Aorta (tissue), 5 donors: ENCODE measurements at regions not wholly inside any gene's neighbourhood (a gene's known extent, or its start where the extent isn't known, plus 50 kb on each side); places are given as distances from the start of the nearest gene placed in this dataset.

ENCODE experiments used
- ATAC-seq: fragments of 200-7000 bp; cut with Tn5 transposase; one replicate; pipeline ENCODE4 v1.9.1; 2022; ENCODE audit warnings: moderate library complexity; ENCODE audit not compliant: low FRiP score
- DNase-seq, 2 donors: peaks; one replicate each; pipeline ENCODE4 v3.0.0-alpha.2; 2020
- H3K27ac ChIP-seq, 2 donors: one replicate each; pipeline ENCODE4 v1.5.1; 2013; ENCODE audit warnings: low read length in 2 of 2, mild to moderate bottlenecking in 2 of 2, moderate library complexity in 2 of 2, control low read depth in 1 of 2, inconsistent platforms in 1 of 2, low read depth in 1 of 2
- H3K27me3 ChIP-seq, 2 donors: one replicate each; pipeline ENCODE4 v1.6.1; 2013; ENCODE audit warnings: control low read depth in 1 of 2, low read length in 1 of 2, mild to moderate bottlenecking in 1 of 2, moderate library complexity in 1 of 2; ENCODE audit not compliant: insufficient read depth in 2 of 2, control insufficient read depth in 1 of 2
- H3K36me3 ChIP-seq, 2 donors: one replicate each; pipeline ENCODE4 v1.6.1; 2013; ENCODE audit warnings: control low read depth in 1 of 2, low read length in 1 of 2, mild to moderate bottlenecking in 1 of 2; ENCODE audit not compliant: insufficient read depth in 2 of 2, control insufficient read depth in 1 of 2
- H3K4me1 ChIP-seq, 2 donors: one replicate each; pipeline ENCODE4 v1.6.1; 2013; ENCODE audit warnings: low read length in 2 of 2, control low read depth in 1 of 2, mild to moderate bottlenecking in 1 of 2, moderate library complexity in 1 of 2; ENCODE audit not compliant: insufficient read depth in 2 of 2, control insufficient read depth in 1 of 2
- H3K4me3 ChIP-seq, 2 donors: one replicate each; pipeline ENCODE4 v1.5.1; 2013; ENCODE audit warnings: low read length in 2 of 2, control low read depth in 1 of 2, mild to moderate bottlenecking in 1 of 2
- H3K9me3 ChIP-seq: one replicate; pipeline ENCODE4 v1.6.1; 2013; ENCODE audit warnings: mild to moderate bottlenecking, low read length; ENCODE audit not compliant: control insufficient read depth
- WGBS, 2 donors: extraction: QIAGEN DNeasy Blood & Tissue Kit; methylation state at CpG; one replicate each; pipeline ENCODE4 v1.1.7; 2013; 5-methylcytosine and 5-hydroxymethylcytosine counted together
- intact Hi-C, 2 donors: fragments of 100-400 bp; cut with DNase I; formaldehyde crosslinking; loops; one replicate each; pipeline versions ENCODE4 v1.14.2 to v1.15.0; 2022
- donor health status: healthy with polysubstance abuse.
- donor health status: Bipolar disorder and iron deficiency.
- donor health status: DM: no; HTN: no; CAD: no.
- donor health status: DM: no; HTN: no; CAD: no.
- donor health status: DM: yes; HTN: yes; CAD: no.

- DNase-seq (no peak), ATAC-seq (peak; percentile 49)
- Histone ChIP-seq H3K4me3 (no peak overlapping the region), H3K27me3 (no peaks in the 10 kb centered on the region), H3K4me1 (peaks cover 0 to 9% of the 10 kb centered on the region in 2 donors), H3K27ac (peak overlapping the region; percentile 19 to 77), H3K36me3 (no peaks in the 10 kb centered on the region), H3K9me3 (peaks cover 2% of the 10 kb centered on the region)
- WGBS, 2 donors, result 57 to 73% methylated on average over 5 of the region's 5 CpGs
- intact Hi-C loops, result no loop called here
Observed at GRCh38 chr13:40452038-40452666, 214.3 kb downstream of the FOXO1 start.

- peak; percentile 6 for ATAC-seq
- intact Hi-C loops, result no loop called here
- WGBS, 2 donors, result 9 to 11% methylated on average over 3 of the region's 3 CpGs
- no peaks in the 10 kb centered on the region for H3K36me3 ChIP-seq
- no peak for DNase-seq
- H3K9me3 ChIP-seq, result peaks cover 2% of the 10 kb centered on the region
- H3K4me1 ChIP-seq, result peaks cover 0 to 9% of the 10 kb centered on the region in 2 donors
- H3K27me3 ChIP-seq, result no peaks in the 10 kb centered on the region
- no peak overlapping the region for H3K4me3 ChIP-seq
- H3K27ac ChIP-seq, result peak overlapping the region in 1 of 2 donors; percentile 37
Observed at GRCh38 chr13:40452741-40453334, 213.6 kb downstream of the FOXO1 start.

- ATAC-seq (no peak), DNase-seq (no peak)
- intact Hi-C loops, result no loop called here
- WGBS, 2 donors, result 53 to 54% methylated on average over 6 of the region's 6 CpGs
- peak overlapping the region in 1 of 2 donors; percentile 37 for H3K27ac ChIP-seq
- no peak overlapping the region for H3K4me3 ChIP-seq
- no peaks in the 10 kb centered on the region for H3K36me3 ChIP-seq
- H3K9me3 ChIP-seq, result peaks cover 2% of the 10 kb centered on the region
- H3K4me1 ChIP-seq, result peaks cover 0 to 9% of the 10 kb centered on the region in 2 donors
- H3K27me3 ChIP-seq, result no peaks in the 10 kb centered on the region
Observed at GRCh38 chr13:40453351-40454021, 213.0 kb downstream of the FOXO1 start.

- H3K36me3 ChIP-seq, result no peaks in the 10 kb centered on the region
- no peak overlapping the region for H3K4me3 ChIP-seq
- DNase-seq (no peak), ATAC-seq (no peak)
- H3K27ac ChIP-seq, result no peak overlapping the region
- 55 to 61% methylated on average over 3 of the region's 3 CpGs for WGBS, 2 donors
- peaks cover 0 to 9% of the 10 kb centered on the region in 2 donors for H3K4me1 ChIP-seq
- no peaks in the 10 kb centered on the region for H3K9me3 ChIP-seq
- intact Hi-C loops, result no loop called here
- no peaks in the 10 kb centered on the region for H3K27me3 ChIP-seq
Observed at GRCh38 chr13:40456397-40456953, 210.0 kb downstream of the FOXO1 start.

- Histone ChIP-seq H3K27ac (no peak overlapping the region), H3K9me3 (no peaks in the 10 kb centered on the region), H3K4me3 (no peak overlapping the region), H3K4me1 (peaks cover 0 to 9% of the 10 kb centered on the region in 2 donors), H3K27me3 (no peaks in the 10 kb centered on the region), H3K36me3 (no peaks in the 10 kb centered on the region)
- DNase-seq (no peak), ATAC-seq (no peak)
- intact Hi-C loops, result no loop called here
- 76 to 77% methylated on average over 8 of the region's 8 CpGs for WGBS, 2 donors
Observed at GRCh38 chr13:40456979-40457553, 209.4 kb downstream of the FOXO1 start.

GRCh38 chr13:40457929-40458719 is 208.3 kb downstream of the FOXO1 start:
- Histone ChIP-seq H3K4me3 (no peak overlapping the region), H3K27me3 (no peaks in the 10 kb centered on the region), H3K4me1 (peaks cover 0 to 2% of the 10 kb centered on the region in 2 donors), H3K36me3 (no peaks in the 10 kb centered on the region), H3K9me3 (no peaks in the 10 kb centered on the region), H3K27ac (no peak overlapping the region)
- ATAC-seq, result no peak
- no peak for DNase-seq
- intact Hi-C loops, result no loop called here
- 54 to 66% methylated on average over 12 of the region's 12 CpGs for WGBS, 2 donors

- intact Hi-C loops, result no loop called here
- Histone ChIP-seq H3K9me3 (no peaks in the 10 kb centered on the region), H3K4me1 (no peaks in the 10 kb centered on the region), H3K4me3 (no peak overlapping the region), H3K36me3 (no peaks in the 10 kb centered on the region), H3K27me3 (no peaks in the 10 kb centered on the region), H3K27ac (no peak overlapping the region)
- DNase-seq (no peak), ATAC-seq (no peak)
- WGBS, 2 donors, result 84 to 88% methylated on average over 7 of the region's 7 CpGs
Observed at GRCh38 chr13:40458720-40458990, 207.8 kb downstream of the FOXO1 start.

- Histone ChIP-seq H3K4me1 (no peaks in the 10 kb centered on the region), H3K27ac (no peak overlapping the region), H3K4me3 (no peak overlapping the region), H3K27me3 (no peaks in the 10 kb centered on the region), H3K36me3 (no peaks in the 10 kb centered on the region), H3K9me3 (no peaks in the 10 kb centered on the region)
- ATAC-seq (no peak), DNase-seq (no peak)
- WGBS, 2 donors, result 71 to 77% methylated on average over 3 of the region's 3 CpGs
- intact Hi-C loops, result no loop called here
Observed at GRCh38 chr13:40460116-40460515, 206.3 kb downstream of the FOXO1 start.
